ENCODE measurements at regions not wholly inside any gene's neighbourhood (a gene's known extent, or its start where the extent isn't known, plus 50 kb on each side); places are given as distances from the start of the nearest gene placed in this dataset.

DNA sequence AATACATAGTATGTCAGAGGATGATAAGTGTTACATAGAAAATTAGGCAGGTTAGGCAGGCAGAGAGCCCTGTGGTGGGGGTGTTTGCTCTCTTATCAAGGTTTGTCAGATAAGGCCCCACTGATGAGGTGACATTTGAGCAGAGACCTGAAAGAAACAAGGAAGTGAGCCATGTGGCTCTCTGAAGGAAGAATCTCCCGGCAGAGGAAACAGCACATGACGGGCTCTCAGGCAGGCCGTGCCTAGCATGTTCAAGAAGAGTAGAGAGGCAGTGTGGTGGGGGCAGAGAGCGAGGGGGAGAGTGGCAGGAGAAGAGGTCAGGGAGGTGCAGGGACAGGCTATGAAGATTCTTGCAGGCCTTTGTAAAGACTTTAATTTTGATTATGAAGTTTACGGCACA, 82.0 kb upstream of the ASIC2 start:
- Histone ChIP-seq H3K9me3 (replicated peaks; ENCODE audit: control insufficient read depth, insufficient read depth, low read length) (no peaks in the 10 kb centered on the region), H3K36me3 (ENCODE audit: control insufficient read depth in 2 of 2, insufficient read depth in 2 of 2, low read length in 1 of 2) (no peaks in the 10 kb centered on the region), H3K4me1 (ENCODE audit: control insufficient read depth, insufficient read depth, low read length) (no peaks in the 10 kb centered on the region), H3K79me2 (ENCODE audit: control insufficient read depth, insufficient read depth, low read length) (no peaks in the 10 kb centered on the region), H2AFZ (ENCODE audit: control insufficient read depth, low read depth, low read length) (no peak overlapping the region), H3K27ac (ENCODE audit: control insufficient read depth, insufficient read depth) (no peak overlapping the region), H4K20me1 (ENCODE audit: control insufficient read depth, insufficient read depth) (no peaks in the 10 kb centered on the region), H3K27me3 (replicated peaks in 1 of 2; ENCODE audit: control insufficient read depth in 2 of 2, insufficient read depth in 2 of 2, low read length in 1 of 2) (peaks cover 0 to 1% of the 10 kb centered on the region in 2 experiments; a peak in 2 of 4 replicates), H3K4me3 (no peak overlapping the region), H3K9ac (ENCODE audit: control insufficient read depth, insufficient read depth, low read length) (no peak overlapping the region), H3K4me2 (ENCODE audit: control insufficient read depth, insufficient read depth) (no peak overlapping the region)
- ChIA-PET SMC1A (ENCODE audit: uncharacterized antibody, unreplicated experiment) (no interaction called here), POLR2A (no interaction called here), RAD21 (ENCODE audit: unreplicated experiment) (no interaction called here), CTCF (no interaction called here)
- FAIRE-seq (no peak), DNase-seq (ENCODE audit: low read depth, low spot score) (no peak), ATAC-seq (no peak)
- WGBS (ENCODE audit: insufficient coverage, insufficient replicate concordance, low lambda C conversion rate, missing lambda C conversion rate) = 20% methylated on average over 5 of the region's 5 CpGs
- no TSS peak for BruUV-seq (replicated peaks)
- intact Hi-C loops (cut with micrococcal nuclease; ENCODE audit: unreplicated experiment) (no loop called here), in situ Hi-C loops (cut with MboI) (no loop called here)
- no peak for TF ChIP-seq BRCA1 (IDR thresholded peaks at IDR 0.05; ENCODE audit: low read depth, low read length)
- TF ChIP-seq ESRRA (IDR thresholded peaks at IDR 0.05; ENCODE audit: low read length) = no peak
- TF ChIP-seq NRF1 (conservative IDR thresholded peaks at IDR 0.05; ENCODE audit: low read depth, low read length) = no peak
- TF ChIP-seq GABPA (IDR thresholded peaks at IDR 0.05; ENCODE audit: low read depth) = no peak
- TF ChIP-seq POLR2AphosphoS5 (IDR thresholded peaks at IDR 0.05; ENCODE audit: low read length) = no peak
- no peak for TF ChIP-seq ZBTB11 (CRISPR knock-in tag; IDR thresholded peaks at IDR 0.05)
- TF ChIP-seq ZBTB40 (IDR thresholded peaks at IDR 0.05; ENCODE audit: borderline replicate concordance) = no peak
- TF ChIP-seq TBL1XR1 (IDR thresholded peaks at IDR 0.05; ENCODE audit: low read depth, low read length) = no peak
- TF ChIP-seq ZSCAN29 (IDR thresholded peaks at IDR 0.05) = no peak

All from GM12878 (cell line).